ENCODE measurements at regions not wholly inside any gene's neighbourhood (a gene's known extent, or its start where the extent isn't known, plus 50 kb on each side); places are given as distances from the start of the nearest gene placed in this dataset.
A peak's percentile ranks its signal among the peaks of the same experiment; 100 is the strongest.
"Not testable (repeated sequence)": the region's sequence is repeated elsewhere in the genome, so short reads cannot be mapped to it uniquely, and the experiment has no call there.

DNA sequence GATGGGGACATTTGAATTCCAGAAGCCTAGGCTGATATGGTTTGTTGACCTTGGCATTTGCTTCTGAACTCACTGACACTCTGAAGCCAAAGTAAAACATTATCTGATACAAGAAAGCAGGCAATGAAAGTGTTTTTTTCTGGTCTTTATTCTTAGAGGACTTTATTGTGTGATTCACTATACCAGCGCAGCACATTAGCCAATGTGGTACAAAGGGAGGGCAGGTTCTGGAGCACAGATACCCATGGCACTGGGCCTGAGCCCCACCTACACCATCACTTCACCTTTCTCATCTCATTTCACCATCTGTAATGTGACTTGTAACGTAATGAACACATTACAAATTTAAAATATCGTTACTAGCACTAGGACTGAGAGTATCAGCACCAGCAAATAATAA, 89.7 kb upstream of the ZNF366 start:
- Histone ChIP-seq H3K4me1 (replicated peaks in 1 of 2) (peaks cover 13 to 15% of the 10 kb centered on the region in 2 donors), H3K27ac (no peak overlapping the region), H3K4me3 (no peak overlapping the region)
- ATAC-seq (replicated peaks in 6 of 8) = no peak
- 42 to 100% (median 87%) methylated on average over 1 to 3 of the region's 3 CpGs; no CpG with 5 or more reads in 2 of the 10 experiments for WGBS, 10 experiments
- in situ Hi-C loops (cut with MboI; ENCODE audit: low pct_unique_long_range_greater_than_20kb in 2 of 9, low sequenced_read_pairs in 9 of 9, unreplicated experiment in 9 of 9) = no loop called here

DNA sequence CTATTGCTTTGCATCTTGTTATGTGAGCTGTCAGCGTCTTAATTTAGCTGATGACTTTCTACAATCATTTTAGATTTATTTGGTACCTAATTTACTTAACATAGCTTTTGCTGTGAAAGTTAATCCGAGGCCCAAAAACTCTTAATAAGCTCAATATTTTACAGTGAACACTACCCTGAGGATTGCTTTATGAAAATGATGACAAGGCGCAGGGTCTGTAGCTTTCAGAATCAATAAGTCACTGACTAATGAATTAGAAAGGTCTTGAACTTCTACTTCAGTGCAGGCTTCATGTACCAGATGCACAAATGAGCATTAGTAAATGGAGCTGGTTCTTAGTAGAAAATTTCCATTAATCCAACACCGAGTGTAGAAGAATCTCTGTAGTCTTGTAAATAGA, 81.4 kb upstream of the ZNF366 start:
- H3K4me3 ChIP-seq = no peak overlapping the region
- ATAC-seq (replicated peaks in 6 of 8) = peak in 3 of 8 experiments; percentile 24 to 64 (median 59)
- 59 to 88% (median 79%) methylated on average over 2 to 4 of the region's 4 CpGs; no CpG with 5 or more reads in 1 of the 10 experiments for WGBS, 10 experiments
- peaks cover 3 to 17% of the 10 kb centered on the region in 2 donors for H3K4me1 ChIP-seq (replicated peaks in 1 of 2)
- no peak overlapping the region for H3K27ac ChIP-seq
- in situ Hi-C loops (cut with MboI; ENCODE audit: low pct_unique_long_range_greater_than_20kb in 2 of 9, low sequenced_read_pairs in 9 of 9, unreplicated experiment in 9 of 9) = no loop called here

DNA sequence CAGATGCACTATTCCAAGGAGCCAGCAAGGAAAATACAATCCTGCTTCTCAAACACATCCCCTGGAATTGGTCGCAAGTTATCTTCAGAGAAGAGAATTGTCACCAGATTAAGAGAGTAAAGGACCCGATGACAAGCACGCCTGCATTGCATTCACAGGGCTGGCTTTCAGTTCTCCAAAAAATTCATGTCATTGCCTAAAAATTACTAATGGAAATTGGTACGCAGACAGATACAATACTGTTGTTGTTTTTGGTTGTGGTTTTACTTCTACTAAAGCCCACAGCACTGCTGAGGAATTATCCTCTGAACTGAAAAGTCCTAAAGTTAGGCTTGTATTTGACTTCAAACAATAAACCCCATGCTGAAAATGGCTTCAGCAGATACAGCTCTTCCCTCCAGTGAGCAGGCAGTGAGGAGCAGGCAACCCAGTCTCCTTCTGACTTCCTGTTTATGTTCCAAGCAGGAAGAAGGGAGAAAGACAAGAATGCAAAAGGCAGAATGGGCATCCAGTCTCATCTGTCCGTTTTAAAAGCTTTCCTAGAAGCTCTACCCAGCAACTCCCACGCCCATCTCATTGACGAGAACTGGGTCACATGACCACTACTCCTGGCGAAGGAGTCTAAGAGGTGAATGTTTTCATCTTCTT, 80.6 kb upstream of the ZNF366 start:
- 53 to 93% (median 77%) methylated on average over 3 to 8 of the region's 8 CpGs for WGBS, 10 experiments
- ATAC-seq (replicated peaks in 6 of 8) = peak in 1 of 8 experiments; percentile 18
- Histone ChIP-seq H3K4me1 (replicated peaks in 1 of 2) (peaks cover 3 to 17% of the 10 kb centered on the region in 2 donors), H3K27ac (no peak overlapping the region), H3K4me3 (no peak overlapping the region)
- in situ Hi-C loops (cut with MboI; ENCODE audit: low pct_unique_long_range_greater_than_20kb in 2 of 9, low sequenced_read_pairs in 9 of 9, unreplicated experiment in 9 of 9) = no loop called here

DNA sequence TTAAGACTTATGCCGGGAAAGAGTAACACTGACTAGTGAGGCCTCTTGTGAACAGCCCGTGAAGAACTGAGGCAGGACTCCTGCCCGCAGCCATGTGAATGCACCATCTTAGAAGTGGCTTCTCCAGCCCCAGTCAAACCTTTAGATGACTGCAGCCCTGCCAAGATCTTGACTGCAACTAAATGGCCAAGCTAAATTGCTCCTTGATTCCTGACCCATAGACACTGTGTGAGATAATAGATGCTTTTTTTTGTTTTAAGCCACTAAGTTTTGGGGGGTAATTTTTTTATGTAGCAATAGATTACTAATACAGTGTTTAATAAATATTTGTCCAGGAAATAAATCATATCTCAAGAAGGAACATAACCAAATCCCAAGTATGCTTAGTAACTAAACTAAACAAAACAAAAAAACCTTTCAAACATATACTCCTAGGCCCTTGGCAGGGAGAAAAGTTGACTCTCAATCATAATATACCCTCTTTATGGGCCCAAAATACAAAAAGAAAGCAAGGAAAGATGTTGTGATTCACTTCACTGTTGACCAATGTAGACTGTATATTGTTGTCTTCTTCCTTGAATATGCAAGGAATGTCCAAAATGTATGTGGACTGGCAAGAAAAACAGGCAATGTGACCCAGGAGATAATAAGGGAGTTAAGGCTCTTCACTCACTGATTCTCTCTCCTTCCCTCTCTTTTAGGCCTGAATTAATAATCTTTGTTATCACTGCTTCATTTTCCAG, 79.7 kb upstream of the ZNF366 start:
- 20 to 100% (median 86%) methylated on average over 1 to 3 of the region's 3 CpGs; no CpG with 5 or more reads in 2 of the 10 experiments for WGBS, 10 experiments
- Histone ChIP-seq H3K27ac (no peak overlapping the region), H3K4me1 (replicated peaks in 1 of 2) (peaks cover 3 to 17% of the 10 kb centered on the region in 2 donors), H3K4me3 (no peak overlapping the region)
- in situ Hi-C loops (cut with MboI; ENCODE audit: low pct_unique_long_range_greater_than_20kb in 2 of 9, low sequenced_read_pairs in 9 of 9, unreplicated experiment in 9 of 9) = no loop called here
- no peak for ATAC-seq (replicated peaks in 6 of 8)

DNA sequence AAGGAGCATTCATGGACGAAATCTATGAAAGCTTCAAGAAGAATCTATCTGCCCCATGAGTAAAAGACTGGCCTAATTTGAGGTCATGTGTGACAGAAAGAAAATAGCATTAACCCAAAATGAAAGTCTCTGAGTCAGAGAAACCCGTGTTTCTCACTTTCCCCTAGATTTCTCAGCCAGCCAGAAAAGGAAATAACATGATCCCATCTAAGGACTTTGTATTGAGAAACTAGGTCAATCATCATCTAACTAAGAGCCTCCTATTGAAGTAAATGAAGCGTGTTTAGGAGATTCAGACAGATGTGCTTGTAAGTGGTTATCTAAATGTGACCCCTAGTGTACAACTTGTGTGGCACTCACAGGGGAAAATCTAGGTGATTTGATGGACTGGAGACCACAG, 77.3 kb upstream of the ZNF366 start:
- peaks cover 3 to 17% of the 10 kb centered on the region in 2 donors for H3K4me1 ChIP-seq (replicated peaks in 1 of 2)
- 20 to 87% (median 66%) methylated on average over 2 to 3 of the region's 3 CpGs; no CpG with 5 or more reads in 1 of the 10 experiments for WGBS, 10 experiments
- in situ Hi-C loops (cut with MboI; ENCODE audit: low pct_unique_long_range_greater_than_20kb in 2 of 9, low sequenced_read_pairs in 9 of 9, unreplicated experiment in 9 of 9) = no loop called here
- no peak for ATAC-seq (replicated peaks in 6 of 8)
- H3K27ac ChIP-seq = no peak overlapping the region
- H3K4me3 ChIP-seq = no peak overlapping the region

DNA sequence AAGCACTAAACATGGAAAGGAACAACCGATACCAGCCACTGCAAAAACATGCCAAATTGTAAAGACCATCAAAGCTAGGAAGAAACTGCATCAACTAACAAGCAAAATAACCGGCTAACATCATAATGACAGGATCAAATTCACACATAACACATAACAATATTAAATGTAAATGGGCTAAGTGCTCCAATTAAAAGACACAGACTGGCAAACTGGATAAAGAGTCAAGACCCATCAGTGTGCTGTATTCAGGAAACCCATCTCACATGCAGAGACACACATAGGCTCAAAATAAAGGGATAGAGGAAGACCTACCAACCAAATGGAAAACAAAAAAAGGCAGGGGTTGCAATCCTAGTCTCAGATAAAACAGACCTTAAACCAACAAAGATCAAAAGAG, 72.1 kb upstream of the ZNF366 start:
- H3K4me3 ChIP-seq; ATAC-seq (replicated peaks in 6 of 8); H3K27ac ChIP-seq; H3K4me1 ChIP-seq (replicated peaks in 1 of 2); in situ Hi-C loops (cut with MboI; ENCODE audit: low pct_unique_long_range_greater_than_20kb in 2 of 9, low sequenced_read_pairs in 9 of 9, unreplicated experiment in 9 of 9): not testable (repeated sequence)
- 80 to 100% methylated on average over 1 of the region's 2 CpGs; no CpG with 5 or more reads in 8 of the 10 experiments for WGBS, 10 experiments

DNA sequence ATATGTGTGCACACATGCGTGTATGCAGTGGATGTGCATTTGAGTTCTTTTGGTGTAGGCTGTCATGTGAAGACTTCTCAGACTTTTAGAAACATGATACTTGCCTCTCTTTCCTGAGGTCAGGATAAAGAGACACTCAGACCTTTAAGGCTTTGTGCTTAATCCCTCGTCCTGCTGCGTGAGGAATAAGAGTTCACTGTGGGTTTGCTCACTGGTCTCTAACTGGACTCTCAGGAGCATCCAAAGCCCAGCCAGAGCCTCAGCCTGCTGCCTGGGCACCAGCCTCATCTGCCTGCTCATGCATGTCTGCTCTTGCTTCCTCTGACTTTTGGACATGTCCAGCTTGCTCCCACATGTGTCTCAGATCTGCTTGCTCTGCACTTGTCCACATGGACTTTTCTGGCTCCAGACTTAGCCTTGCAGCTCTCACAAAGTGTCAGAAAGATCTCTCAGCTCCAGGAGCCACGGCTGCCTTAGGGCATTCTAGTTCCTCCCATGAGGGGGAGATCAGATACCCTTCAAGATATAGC, 65.1 kb upstream of the ZNF366 start:
- peak in 3 of 8 experiments; percentile 26 to 60 (median 29) for ATAC-seq (replicated peaks in 6 of 8)
- in situ Hi-C loops (cut with MboI; ENCODE audit: low pct_unique_long_range_greater_than_20kb in 2 of 9, low sequenced_read_pairs in 9 of 9, unreplicated experiment in 9 of 9) = no loop called here
- H3K4me3 ChIP-seq = no peak overlapping the region
- no peak overlapping the region for H3K27ac ChIP-seq
- peaks cover 0 to 4% of the 10 kb centered on the region in 2 donors for H3K4me1 ChIP-seq (replicated peaks in 1 of 2)
- 41 to 100% (median 94%) methylated on average over 1 to 4 of the region's 4 CpGs; no CpG with 5 or more reads in 4 of the 10 experiments for WGBS, 10 experiments

DNA sequence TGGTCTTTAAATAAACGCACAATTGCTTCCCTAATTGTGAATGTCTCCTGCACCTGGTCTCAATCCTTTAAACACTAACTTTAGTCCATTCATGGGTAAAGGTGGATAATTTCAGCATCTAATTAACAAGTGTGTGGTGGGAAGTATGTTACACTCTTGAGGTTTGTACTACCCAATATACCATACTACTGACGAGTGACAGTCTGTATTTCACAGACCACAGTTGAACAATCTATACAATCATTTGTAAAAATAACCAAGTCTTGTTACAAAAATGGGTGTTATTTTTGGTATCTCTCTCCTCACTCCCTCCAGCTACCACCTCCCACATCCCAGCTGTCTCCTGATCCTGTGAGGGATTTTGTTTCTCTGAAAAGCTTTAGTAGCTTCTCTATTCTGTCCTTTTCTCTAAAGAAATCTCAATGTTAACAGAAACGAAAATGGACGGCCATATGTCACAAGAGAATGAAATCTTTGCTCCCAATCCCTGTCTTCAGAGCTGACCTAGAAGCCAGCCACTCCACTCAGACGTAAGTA, 62.3 kb upstream of the ZNF366 start:
- ATAC-seq (replicated peaks in 6 of 8) = no peak
- 57 to 100% (median 100%) methylated on average over 1 to 4 of the region's 5 CpGs; no CpG with 5 or more reads in 1 of the 10 experiments for WGBS, 10 experiments
- Histone ChIP-seq H3K4me3 (no peak overlapping the region), H3K4me1 (replicated peaks in 1 of 2) (peaks cover 0 to 4% of the 10 kb centered on the region in 2 donors), H3K27ac (no peak overlapping the region)
- in situ Hi-C loops (cut with MboI; ENCODE audit: low pct_unique_long_range_greater_than_20kb in 2 of 9, low sequenced_read_pairs in 9 of 9, unreplicated experiment in 9 of 9) = no loop called here

DNA sequence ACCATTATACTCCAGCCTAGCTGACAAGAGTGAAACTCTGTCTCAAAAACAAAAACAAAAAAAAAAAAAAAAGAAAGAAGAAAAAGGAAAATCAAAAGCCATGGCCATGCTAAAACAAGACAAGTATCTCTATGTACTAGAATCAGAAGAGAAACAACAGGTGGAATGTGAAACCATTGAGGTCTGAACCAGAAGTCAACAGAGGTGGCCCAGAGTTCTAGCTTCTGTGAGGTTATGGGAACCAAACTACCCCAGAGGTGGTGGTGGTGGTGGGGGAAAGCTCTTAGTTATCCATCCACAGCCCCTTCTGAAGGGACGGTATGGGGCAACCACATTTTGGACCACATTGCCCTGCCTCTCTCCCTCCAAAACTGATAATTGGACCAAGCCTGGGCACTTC, 59.5 kb upstream of the ZNF366 start:
- in situ Hi-C loops (cut with MboI; ENCODE audit: low pct_unique_long_range_greater_than_20kb in 2 of 9, low sequenced_read_pairs in 9 of 9, unreplicated experiment in 9 of 9) = no loop called here
- 67 to 100% (median 93%) methylated on average over 1 of the region's 1 CpG; no CpG with 5 or more reads in 6 of the 10 experiments for WGBS, 10 experiments

DNA sequence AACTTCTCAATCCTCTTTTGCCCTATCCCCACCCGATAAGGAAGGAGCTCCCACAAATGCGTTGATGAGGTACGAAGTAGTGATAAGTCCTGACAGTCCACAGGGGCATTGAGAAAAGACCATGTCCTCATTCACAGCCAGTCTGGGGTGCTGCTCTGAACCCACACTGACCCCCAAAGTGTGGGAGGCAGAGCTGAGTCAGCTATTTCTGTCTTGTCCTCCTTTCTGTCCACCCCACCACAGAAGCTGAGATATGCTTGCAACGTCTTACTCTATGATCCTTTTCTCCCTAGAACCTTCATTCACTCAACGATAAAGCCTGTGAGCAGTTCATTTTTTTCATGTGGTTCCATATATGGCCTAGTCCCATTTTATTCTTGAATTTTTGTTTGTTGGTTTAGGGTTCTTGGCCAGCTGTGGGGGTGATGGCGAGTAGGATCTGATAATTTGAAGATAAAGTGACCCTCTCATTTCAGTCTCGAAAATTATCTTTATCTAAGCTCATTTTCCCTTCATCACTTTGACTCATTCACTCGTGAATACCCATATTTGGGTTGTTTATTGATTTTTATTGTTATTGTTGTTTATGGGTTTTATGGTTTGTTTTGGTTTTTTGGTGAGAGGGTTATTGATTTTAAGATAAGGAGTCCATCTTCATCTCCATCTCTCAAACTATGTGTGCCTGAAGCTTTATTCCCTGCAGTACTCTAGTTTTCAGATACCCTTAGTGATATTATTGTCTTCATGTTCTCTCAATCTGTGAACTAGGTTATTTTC, 58.5 kb upstream of the ZNF366 start:
- H3K4me1 ChIP-seq (replicated peaks in 1 of 2) = peaks cover 0 to 4% of the 10 kb centered on the region in 2 donors
- 42 to 93% (median 80%) methylated on average over 1 to 7 of the region's 8 CpGs; no CpG with 5 or more reads in 1 of the 10 experiments for WGBS, 10 experiments
- no peak overlapping the region for H3K27ac ChIP-seq
- in situ Hi-C loops (cut with MboI; ENCODE audit: low pct_unique_long_range_greater_than_20kb in 2 of 9, low sequenced_read_pairs in 9 of 9, unreplicated experiment in 9 of 9) = no loop called here
- H3K4me3 ChIP-seq = no peak overlapping the region
- no peak for ATAC-seq (replicated peaks in 6 of 8)

More for the DNA sequence above, 59.5 kb upstream of the ZNF366 start:
- no peak for ATAC-seq (replicated peaks in 6 of 8)
- H3K4me1 ChIP-seq (replicated peaks in 1 of 2) = peaks cover 0 to 4% of the 10 kb centered on the region in 2 donors
- H3K4me3 ChIP-seq = no peak overlapping the region
- H3K27ac ChIP-seq = no peak overlapping the region

DNA sequence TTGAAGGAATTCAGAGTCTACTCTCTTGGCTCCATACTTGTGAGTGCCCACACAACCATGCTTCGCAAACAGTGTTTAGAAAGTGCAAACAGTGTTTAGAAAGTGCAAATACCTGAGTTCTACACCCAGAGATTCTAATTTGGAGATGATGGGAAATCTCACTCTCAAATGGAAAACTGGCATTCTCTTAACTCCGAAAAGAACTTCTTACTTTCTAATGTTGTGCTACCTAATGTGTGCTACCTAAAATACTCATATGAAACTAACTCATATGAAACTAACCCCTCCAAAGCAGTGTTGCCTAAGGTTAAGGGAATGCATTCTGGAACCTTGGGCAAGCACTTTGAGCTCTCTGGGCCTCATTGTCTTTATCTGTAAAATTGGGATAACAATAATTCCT, 55.5 kb upstream of the ZNF366 start:
- Histone ChIP-seq H3K4me3 (no peak overlapping the region), H3K27ac (no peak overlapping the region), H3K4me1 (replicated peaks in 1 of 2) (no peaks in the 10 kb centered on the region)
- 45 to 100% (median 85%) methylated on average over 1 to 2 of the region's 2 CpGs for WGBS, 10 experiments
- in situ Hi-C loops (cut with MboI; ENCODE audit: low pct_unique_long_range_greater_than_20kb in 2 of 9, low sequenced_read_pairs in 9 of 9, unreplicated experiment in 9 of 9) = no loop called here
- no peak for ATAC-seq (replicated peaks in 6 of 8)

DNA sequence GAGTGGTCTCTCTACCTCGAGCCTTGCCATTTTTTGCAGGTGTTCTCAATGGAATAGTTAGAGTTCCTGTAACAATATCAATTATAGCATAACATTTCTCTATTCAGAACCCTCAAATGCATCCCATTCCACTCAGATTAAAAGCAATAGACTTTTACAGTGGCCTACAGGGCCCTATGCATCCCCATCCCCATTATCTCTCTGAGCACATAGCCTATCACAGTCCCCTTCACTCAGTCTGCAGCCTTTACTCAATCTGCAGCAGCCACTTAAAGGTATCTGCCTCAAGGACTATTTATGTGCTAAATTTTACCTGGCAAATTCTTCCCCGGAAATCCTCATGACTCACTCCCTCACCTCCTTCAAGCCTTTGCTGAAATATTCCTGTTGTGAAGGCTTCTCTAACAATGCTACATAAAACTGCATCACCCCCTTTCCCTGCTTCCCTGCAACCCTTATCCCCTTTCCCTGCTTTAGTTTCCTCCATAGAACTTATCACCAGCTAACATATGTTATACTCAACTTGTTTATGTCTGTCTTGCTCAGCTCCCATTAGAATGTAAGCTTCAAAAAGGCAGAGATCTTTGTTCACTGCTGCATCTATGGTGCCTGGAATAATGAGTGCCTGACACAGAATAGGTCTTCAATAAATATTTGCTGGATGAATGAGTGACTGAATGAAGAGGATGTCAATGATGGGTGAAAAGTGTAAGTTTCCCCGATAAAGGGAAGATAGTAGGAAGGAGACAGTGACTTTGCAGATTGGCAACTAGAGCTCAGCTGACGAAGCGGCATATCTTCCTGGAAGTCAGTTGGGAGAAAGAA, 54.1 kb upstream of the ZNF366 start:
- in situ Hi-C loops (cut with MboI; ENCODE audit: low pct_unique_long_range_greater_than_20kb in 2 of 9, low sequenced_read_pairs in 9 of 9, unreplicated experiment in 9 of 9) = no loop called here
- Histone ChIP-seq H3K27ac (no peak overlapping the region), H3K4me1 (replicated peaks in 1 of 2) (peaks cover 4 to 5% of the 10 kb centered on the region in 2 donors), H3K4me3 (no peak overlapping the region)
- 70 to 100% (median 84%) methylated on average over 1 to 5 of the region's 5 CpGs for WGBS, 10 experiments
- ATAC-seq (replicated peaks in 6 of 8) = no peak
